Activated T-cell treated with anti-CD3 and anti-CD28 coated beads, Interleukin-2, amount 50 U/mL, for 4 hours (primary cell): ENCODE measurements at regions not wholly inside any gene's neighbourhood (a gene's known extent, or its start where the extent isn't known, plus 50 kb on each side); places are given as distances from the start of the nearest gene placed in this dataset.
A peak's percentile ranks its signal among the peaks of the same experiment; 100 is the strongest.

Experiments used
- ATAC-seq, 2 donors: fragments of 200-7000 bp; cut with Tn5 transposase; one replicate each; pipeline ENCODE4 v1.10.0; 2021
- DNase-seq: peaks from one replicate; pipeline ENCODE4 v3.0.0-alpha.2; 2020
- H3K27me3 Mint-ChIP-seq: one replicate; pipeline ENCODE4 v1.8.0; 2021; ENCODE audit warnings: low read depth, mixed read lengths
- H3K36me3 Mint-ChIP-seq: one replicate; pipeline ENCODE4 v1.8.0; 2022; ENCODE audit warnings: mixed read lengths; ENCODE audit not compliant: insufficient read depth
- H3K4me1 Mint-ChIP-seq: one replicate; pipeline ENCODE4 v1.8.0; 2021; ENCODE audit warnings: low read depth, mixed read lengths
- H3K4me3 Mint-ChIP-seq: one replicate; pipeline ENCODE4 v1.8.0; 2021; ENCODE audit warnings: mild to moderate bottlenecking, moderate library complexity, mixed read lengths
- H3K9me3 Mint-ChIP-seq: one replicate; pipeline ENCODE4 v1.8.0; 2021; ENCODE audit warnings: mixed read lengths

- Mint-ChIP-seq H3K9me3 (no peaks in the 10 kb centered on the region), H3K36me3 (no peaks in the 10 kb centered on the region), H3K4me1 (no peaks in the 10 kb centered on the region), H3K4me3 (no peak overlapping the region), H3K27me3 (no peaks in the 10 kb centered on the region)
- ATAC-seq (no peak), DNase-seq (no peak)
These were observed 128.0 kb downstream of the KIF20B start for GRCh38 chr10:89829262-89829886.

- ATAC-seq = no peak
- Mint-ChIP-seq H3K9me3 (no peaks in the 10 kb centered on the region), H3K4me3 (no peak overlapping the region), H3K27me3 (no peaks in the 10 kb centered on the region), H3K36me3 (no peaks in the 10 kb centered on the region), H3K4me1 (no peaks in the 10 kb centered on the region)
- no peak for DNase-seq
These were observed 128.5 kb downstream of the KIF20B start for GRCh38 chr10:89829887-89830269.

GRCh38 chr10:89830624-89831023 lies 129.2 kb downstream of the KIF20B start:
- Mint-ChIP-seq H3K4me1 (no peaks in the 10 kb centered on the region), H3K27me3 (no peaks in the 10 kb centered on the region), H3K4me3 (no peak overlapping the region), H3K36me3 (no peaks in the 10 kb centered on the region), H3K9me3 (no peaks in the 10 kb centered on the region)
- ATAC-seq (no peak), DNase-seq (no peak)

- no peak for DNase-seq
- no peak for ATAC-seq
These were observed 135.4 kb downstream of the KIF20B start for GRCh38 chr10:89836840-89837164.

GRCh38 chr10:89837165-89838043 lies 136.0 kb downstream of the KIF20B start:
- peak overlapping the region; percentile 83 for H3K4me3 Mint-ChIP-seq
- ATAC-seq (peak; percentile 68 to 73), DNase-seq (peak; percentile 10)
- H3K36me3 Mint-ChIP-seq = no peaks in the 10 kb centered on the region
- H3K27me3 Mint-ChIP-seq = peaks cover 13% of the 10 kb centered on the region
- H3K4me1 Mint-ChIP-seq = peaks cover 16% of the 10 kb centered on the region
- no peaks in the 10 kb centered on the region for H3K9me3 Mint-ChIP-seq

More at GRCh38 chr10:89836840-89837164, 135.4 kb downstream of the KIF20B start:
- no peaks in the 10 kb centered on the region for H3K9me3 Mint-ChIP-seq
- H3K4me3 Mint-ChIP-seq = peak overlapping the region; percentile 83
- peaks cover 16% of the 10 kb centered on the region for H3K4me1 Mint-ChIP-seq
- peaks cover 13% of the 10 kb centered on the region for H3K27me3 Mint-ChIP-seq
- H3K36me3 Mint-ChIP-seq = no peaks in the 10 kb centered on the region

- no peaks in the 10 kb centered on the region for H3K36me3 Mint-ChIP-seq
- H3K4me1 Mint-ChIP-seq = peaks cover 16% of the 10 kb centered on the region
- peak overlapping the region; percentile 83 for H3K4me3 Mint-ChIP-seq
- ATAC-seq = peak in 1 of 2 donors; percentile 14
- H3K9me3 Mint-ChIP-seq = no peaks in the 10 kb centered on the region
- H3K27me3 Mint-ChIP-seq = peaks cover 13% of the 10 kb centered on the region
- no peak for DNase-seq
These were observed 136.7 kb downstream of the KIF20B start for GRCh38 chr10:89838044-89838615.

- ATAC-seq (no peak), DNase-seq (no peak)
- no peak overlapping the region for H3K4me3 Mint-ChIP-seq
- no peaks in the 10 kb centered on the region for H3K9me3 Mint-ChIP-seq
- peaks cover 20% of the 10 kb centered on the region for H3K27me3 Mint-ChIP-seq
- no peaks in the 10 kb centered on the region for H3K36me3 Mint-ChIP-seq
- H3K4me1 Mint-ChIP-seq = no peaks in the 10 kb centered on the region
These were observed 144.3 kb downstream of the KIF20B start for GRCh38 chr10:89845541-89846280.

- Mint-ChIP-seq H3K9me3 (no peaks in the 10 kb centered on the region), H3K4me1 (no peaks in the 10 kb centered on the region), H3K4me3 (no peak overlapping the region), H3K36me3 (no peaks in the 10 kb centered on the region), H3K27me3 (peaks cover 20% of the 10 kb centered on the region)
- ATAC-seq (no peak), DNase-seq (no peak)
These were observed 144.9 kb downstream of the KIF20B start for GRCh38 chr10:89846281-89846630.

GRCh38 chr10:89846786-89847185 lies 145.4 kb downstream of the KIF20B start:
- DNase-seq (no peak), ATAC-seq (no peak)
- Mint-ChIP-seq H3K4me3 (no peak overlapping the region), H3K9me3 (no peaks in the 10 kb centered on the region), H3K36me3 (no peaks in the 10 kb centered on the region), H3K27me3 (peaks cover 19% of the 10 kb centered on the region), H3K4me1 (no peaks in the 10 kb centered on the region)

- H3K27me3 Mint-ChIP-seq = peaks cover 12% of the 10 kb centered on the region
- no peak for ATAC-seq
- H3K36me3 Mint-ChIP-seq = no peaks in the 10 kb centered on the region
- no peaks in the 10 kb centered on the region for H3K9me3 Mint-ChIP-seq
- no peak overlapping the region for H3K4me3 Mint-ChIP-seq
- no peak for DNase-seq
- no peaks in the 10 kb centered on the region for H3K4me1 Mint-ChIP-seq
These were observed 151.5 kb downstream of the KIF20B start for GRCh38 chr10:89852872-89853271.

- Mint-ChIP-seq H3K36me3 (no peaks in the 10 kb centered on the region), H3K4me3 (no peak overlapping the region), H3K27me3 (peaks cover 12% of the 10 kb centered on the region), H3K9me3 (no peaks in the 10 kb centered on the region), H3K4me1 (no peaks in the 10 kb centered on the region)
- DNase-seq = no peak
- no peak for ATAC-seq
These were observed 152.4 kb downstream of the KIF20B start for GRCh38 chr10:89853781-89854191.

- ATAC-seq (no peak), DNase-seq (no peak)
- no peaks in the 10 kb centered on the region for H3K27me3 Mint-ChIP-seq
- H3K36me3 Mint-ChIP-seq = no peaks in the 10 kb centered on the region
- no peaks in the 10 kb centered on the region for H3K9me3 Mint-ChIP-seq
- peaks cover 22% of the 10 kb centered on the region for H3K4me1 Mint-ChIP-seq
- no peak overlapping the region for H3K4me3 Mint-ChIP-seq
These were observed 156.1 kb downstream of the KIF20B start for GRCh38 chr10:89857431-89858042.

GRCh38 chr10:89861199-89861573 lies 159.8 kb downstream of the KIF20B start:
- peaks cover 24% of the 10 kb centered on the region for H3K4me1 Mint-ChIP-seq
- H3K4me3 Mint-ChIP-seq = peak overlapping the region; percentile 7
- H3K9me3 Mint-ChIP-seq = no peaks in the 10 kb centered on the region
- ATAC-seq = no peak
- H3K27me3 Mint-ChIP-seq = peaks cover 2% of the 10 kb centered on the region
- DNase-seq = no peak
- H3K36me3 Mint-ChIP-seq = no peaks in the 10 kb centered on the region
